ENCODE measurements at regions not wholly inside any gene's neighbourhood (a gene's known extent, or its start where the extent isn't known, plus 50 kb on each side); places are given as distances from the start of the nearest gene placed in this dataset.

GRCh38 chr11:92776676-92777075, 192.8 kb upstream of the MTNR1B start:
- no peak for DNase-seq
- no peak for ATAC-seq
- Mint-ChIP-seq H3K4me3 (no peak overlapping the region), H3K27me3 (ENCODE audit: low read depth) (no peaks in the 10 kb centered on the region), H3K27ac (no peak overlapping the region), H3K36me3 (ENCODE audit: low read depth) (no peaks in the 10 kb centered on the region), H3K9me3 (ENCODE audit: insufficient read depth) (no peaks in the 10 kb centered on the region), H3K4me1 (ENCODE audit: low read depth) (no peaks in the 10 kb centered on the region)
- ChIA-PET POLR2A (no interaction called here), CTCF (no interaction called here)

GRCh38 chr11:92779746-92780145, 189.7 kb upstream of the MTNR1B start:
- ATAC-seq (no peak), DNase-seq (no peak)
- Mint-ChIP-seq H3K9me3 (ENCODE audit: insufficient read depth) (no peaks in the 10 kb centered on the region), H3K4me3 (no peak overlapping the region), H3K27me3 (ENCODE audit: low read depth) (peaks cover 3% of the 10 kb centered on the region), H3K36me3 (ENCODE audit: low read depth) (no peaks in the 10 kb centered on the region), H3K27ac (no peak overlapping the region), H3K4me1 (ENCODE audit: low read depth) (no peaks in the 10 kb centered on the region)
- POLR2A ChIA-PET: no interaction called here
- CTCF ChIA-PET: no interaction called here

GRCh38 chr11:92781151-92781550, 188.3 kb upstream of the MTNR1B start:
- no peak for DNase-seq
- Mint-ChIP-seq H3K4me1 (ENCODE audit: low read depth) (no peaks in the 10 kb centered on the region), H3K27ac (no peak overlapping the region), H3K36me3 (ENCODE audit: low read depth) (no peaks in the 10 kb centered on the region), H3K4me3 (no peak overlapping the region), H3K27me3 (ENCODE audit: low read depth) (peaks cover 5% of the 10 kb centered on the region), H3K9me3 (ENCODE audit: insufficient read depth) (no peaks in the 10 kb centered on the region)
- ChIA-PET CTCF (no interaction called here), POLR2A (no interaction called here)
- ATAC-seq: no peak

- Mint-ChIP-seq H3K9me3 (ENCODE audit: insufficient read depth) (no peaks in the 10 kb centered on the region), H3K4me3 (no peak overlapping the region), H3K4me1 (ENCODE audit: low read depth) (no peaks in the 10 kb centered on the region), H3K27me3 (ENCODE audit: low read depth) (peaks cover 6% of the 10 kb centered on the region), H3K27ac (no peak overlapping the region), H3K36me3 (ENCODE audit: low read depth) (no peaks in the 10 kb centered on the region)
- ChIA-PET CTCF (no interaction called here), POLR2A (no interaction called here)
- DNase-seq: no peak
- no peak for ATAC-seq
Measured at GRCh38 chr11:92782806-92783205, 186.6 kb upstream of the MTNR1B start.

GRCh38 chr11:92784331-92784730, 185.1 kb upstream of the MTNR1B start:
- H3K4me1 Mint-ChIP-seq (ENCODE audit: low read depth): no peaks in the 10 kb centered on the region
- no peaks in the 10 kb centered on the region for H3K36me3 Mint-ChIP-seq (ENCODE audit: low read depth)
- ATAC-seq (no peak), DNase-seq (no peak)
- ChIA-PET CTCF (no interaction called here), POLR2A (no interaction called here)
- H3K4me3 Mint-ChIP-seq: no peak overlapping the region
- peaks cover 6% of the 10 kb centered on the region for H3K27me3 Mint-ChIP-seq (ENCODE audit: low read depth)
- no peaks in the 10 kb centered on the region for H3K9me3 Mint-ChIP-seq (ENCODE audit: insufficient read depth)
- no peak overlapping the region for H3K27ac Mint-ChIP-seq

- Mint-ChIP-seq H3K4me3 (no peak overlapping the region), H3K27ac (no peak overlapping the region), H3K27me3 (ENCODE audit: low read depth) (peaks cover 6% of the 10 kb centered on the region), H3K36me3 (ENCODE audit: low read depth) (no peaks in the 10 kb centered on the region), H3K4me1 (ENCODE audit: low read depth) (no peaks in the 10 kb centered on the region), H3K9me3 (ENCODE audit: insufficient read depth) (no peaks in the 10 kb centered on the region)
- CTCF ChIA-PET: no interaction called here
- DNase-seq (no peak), ATAC-seq (no peak)
- POLR2A ChIA-PET: no interaction called here
Measured at GRCh38 chr11:92787638-92788037, 181.8 kb upstream of the MTNR1B start.

GRCh38 chr11:92789761-92790160, 179.7 kb upstream of the MTNR1B start:
- no peak overlapping the region for H3K4me3 Mint-ChIP-seq
- DNase-seq (no peak), ATAC-seq (no peak)
- H3K27me3 Mint-ChIP-seq (ENCODE audit: low read depth): peaks cover 3% of the 10 kb centered on the region
- no peaks in the 10 kb centered on the region for H3K4me1 Mint-ChIP-seq (ENCODE audit: low read depth)
- no peaks in the 10 kb centered on the region for H3K36me3 Mint-ChIP-seq (ENCODE audit: low read depth)
- ChIA-PET CTCF (no interaction called here), POLR2A (no interaction called here)
- H3K27ac Mint-ChIP-seq: no peak overlapping the region
- H3K9me3 Mint-ChIP-seq (ENCODE audit: insufficient read depth): no peaks in the 10 kb centered on the region

GRCh38 chr11:92790366-92790765, 179.1 kb upstream of the MTNR1B start:
- no peak overlapping the region for H3K4me3 Mint-ChIP-seq
- CTCF ChIA-PET: no interaction called here

GRCh38 chr11:92790926-92791616, 178.4 kb upstream of the MTNR1B start:
- POLR2A ChIA-PET: no interaction called here
- CTCF ChIA-PET: no interaction called here
- Mint-ChIP-seq H3K9me3 (ENCODE audit: insufficient read depth) (no peaks in the 10 kb centered on the region), H3K36me3 (ENCODE audit: low read depth) (no peaks in the 10 kb centered on the region), H3K27ac (no peak overlapping the region), H3K27me3 (ENCODE audit: low read depth) (peaks cover 2% of the 10 kb centered on the region), H3K4me1 (ENCODE audit: low read depth) (no peaks in the 10 kb centered on the region), H3K4me3 (no peak overlapping the region)
- DNase-seq (no peak), ATAC-seq (no peak)

More at GRCh38 chr11:92790366-92790765, 179.1 kb upstream of the MTNR1B start:
- no peak for DNase-seq
- H3K9me3 Mint-ChIP-seq (ENCODE audit: insufficient read depth): no peaks in the 10 kb centered on the region
- H3K36me3 Mint-ChIP-seq (ENCODE audit: low read depth): no peaks in the 10 kb centered on the region
- H3K27ac Mint-ChIP-seq: no peak overlapping the region
- H3K27me3 Mint-ChIP-seq (ENCODE audit: low read depth): peaks cover 2% of the 10 kb centered on the region
- no peaks in the 10 kb centered on the region for H3K4me1 Mint-ChIP-seq (ENCODE audit: low read depth)
- no peak for ATAC-seq
- POLR2A ChIA-PET: no interaction called here

GRCh38 chr11:92791886-92792285, 177.6 kb upstream of the MTNR1B start:
- Mint-ChIP-seq H3K36me3 (ENCODE audit: low read depth) (no peaks in the 10 kb centered on the region), H3K4me3 (no peak overlapping the region), H3K27me3 (ENCODE audit: low read depth) (no peaks in the 10 kb centered on the region), H3K9me3 (ENCODE audit: insufficient read depth) (no peaks in the 10 kb centered on the region), H3K4me1 (ENCODE audit: low read depth) (no peaks in the 10 kb centered on the region), H3K27ac (no peak overlapping the region)
- ChIA-PET POLR2A (no interaction called here), CTCF (no interaction called here)
- DNase-seq (no peak), ATAC-seq (no peak)

- ATAC-seq (no peak), DNase-seq (no peak)
- no peaks in the 10 kb centered on the region for H3K36me3 Mint-ChIP-seq (ENCODE audit: low read depth)
- H3K9me3 Mint-ChIP-seq (ENCODE audit: insufficient read depth): no peaks in the 10 kb centered on the region
- H3K4me1 Mint-ChIP-seq (ENCODE audit: low read depth): no peaks in the 10 kb centered on the region
- no peak overlapping the region for H3K27ac Mint-ChIP-seq
- POLR2A ChIA-PET: no interaction called here
- CTCF ChIA-PET: no interaction called here
- H3K4me3 Mint-ChIP-seq: no peak overlapping the region
- H3K27me3 Mint-ChIP-seq (ENCODE audit: low read depth): no peaks in the 10 kb centered on the region
Measured at GRCh38 chr11:92793189-92793588, 176.3 kb upstream of the MTNR1B start.

GRCh38 chr11:92794783-92795182, 174.7 kb upstream of the MTNR1B start:
- CTCF ChIA-PET: no interaction called here
- H3K36me3 Mint-ChIP-seq (ENCODE audit: low read depth): no peaks in the 10 kb centered on the region
- DNase-seq: no peak
- POLR2A ChIA-PET: no interaction called here
- H3K27ac Mint-ChIP-seq: no peak overlapping the region
- no peak overlapping the region for H3K4me3 Mint-ChIP-seq
- ATAC-seq: no peak
- no peaks in the 10 kb centered on the region for H3K4me1 Mint-ChIP-seq (ENCODE audit: low read depth)
- H3K9me3 Mint-ChIP-seq (ENCODE audit: insufficient read depth): no peaks in the 10 kb centered on the region
- no peaks in the 10 kb centered on the region for H3K27me3 Mint-ChIP-seq (ENCODE audit: low read depth)

GRCh38 chr11:92796744-92797143, 172.7 kb upstream of the MTNR1B start:
- Mint-ChIP-seq H3K9me3 (ENCODE audit: insufficient read depth) (no peaks in the 10 kb centered on the region), H3K4me1 (ENCODE audit: low read depth) (no peaks in the 10 kb centered on the region), H3K4me3 (no peak overlapping the region), H3K27me3 (ENCODE audit: low read depth) (no peaks in the 10 kb centered on the region), H3K27ac (no peak overlapping the region), H3K36me3 (ENCODE audit: low read depth) (no peaks in the 10 kb centered on the region)
- POLR2A ChIA-PET: no interaction called here
- DNase-seq: no peak
- no peak for ATAC-seq
- CTCF ChIA-PET: no interaction called here

Data from activated CD8-positive, alpha-beta T cell treated with anti-CD3 and anti-CD28 coated beads, Interleukin-2, amount 10 ng/mL, durations not matched to agents 7 days and 5 days (primary cell).